Upper lobe of left lung (tissue), 6 donors: ENCODE measurements at regions not wholly inside any gene's neighbourhood (a gene's known extent, or its start where the extent isn't known, plus 50 kb on each side); places are given as distances from the start of the nearest gene placed in this dataset.

Experiments used
- ATAC-seq, 2 donors: fragments of 200-7000 bp; cut with Tn5 transposase; one replicate each; pipeline ENCODE4 v1.9.1; 2022; ENCODE audit warnings: mild to moderate bottlenecking in 2 of 2, moderate library complexity in 2 of 2; ENCODE audit not compliant: low FRiP score in 2 of 2
- DNase-seq, 2 donors: peaks; one replicate each; pipeline ENCODE4 v3.0.0-alpha.2; 2019 to 2020
- H3K27ac ChIP-seq, 4 donors: fragments of 200-600 bp; sonication (generic); one replicate each; pipeline ENCODE4 v1.5.1; 2016 to 2019
- H3K27me3 ChIP-seq, 4 donors: fragments of 200-600 bp; sonication (generic); one replicate each; pipeline ENCODE4 v1.5.1; 2017 to 2019
- H3K36me3 ChIP-seq, 4 donors: fragments of 200-600 bp; sonication (generic); one replicate each; pipeline ENCODE4 v1.5.1; 2016 to 2019
- H3K4me1 ChIP-seq, 4 donors: fragments of 200-600 bp; sonication (generic); one replicate each; pipeline ENCODE4 v1.5.1; 2018 to 2019
- H3K4me3 ChIP-seq, 4 donors: fragments of 200-600 bp; sonication (generic); one replicate each; pipeline ENCODE4 v1.5.1; 2017 to 2019; ENCODE audit warnings: mild to moderate bottlenecking in 2 of 4, moderate library complexity in 1 of 4
- H3K9me3 ChIP-seq, 4 donors: fragments of 200-600 bp; sonication (generic); one replicate each; pipeline ENCODE4 v1.5.1; 2018 to 2019
- CTCF ChIP-seq, 6 experiments: fragments of 450-650 bp in 4 of 6; fragments of 200-600 bp in 2 of 6; sonication (generic) in 2 of 6; IDR thresholded peaks; one replicate each; pipeline ENCODE4 v1.5.1; 2016 to 2019; ENCODE audit warnings: antibody characterized with exemption in 6 of 6
- EP300 ChIP-seq, 4 donors: sonication (generic); formaldehyde crosslinking; IDR thresholded peaks; one replicate each; pipeline ENCODE4 v1.5.1; 2017; ENCODE audit warnings: antibody characterized with exemption in 4 of 4, control low read depth in 2 of 4
- POLR2A ChIP-seq, 4 donors: fragments of 450-650 bp; IDR thresholded peaks; one replicate each; pipeline ENCODE4 v1.5.1; 2016 to 2017; ENCODE audit warnings: antibody characterized with exemption in 4 of 4, mild to moderate bottlenecking in 2 of 4
- POLR2AphosphoS5 ChIP-seq, 2 donors: sonication (generic); formaldehyde crosslinking; IDR thresholded peaks; one replicate each; pipeline ENCODE4 v1.5.1; 2017; ENCODE audit warnings: antibody characterized with exemption in 2 of 2
- WGBS, 2 donors: methylation state at CpG; one replicate each; pipeline ENCODE4 v1.1.5; 2017 to 2018; 5-methylcytosine and 5-hydroxymethylcytosine counted together
- donor health status: DM: no; HTN: no; CAD: no; lungs with moderate emphysema.
- donor health status: DM: no; HTN: yes; CAD: no; lungs with severe emphysema.

GRCh38 chr9:135336722-135337527, 142.7 kb upstream of the PPP1R26 start:
- Histone ChIP-seq H3K4me3 (no peak overlapping the region), H3K27me3 (no peaks in the 10 kb centered on the region), H3K27ac (no peak overlapping the region), H3K4me1 (peaks cover 0 to 8% (median 3%) of the 10 kb centered on the region in 4 donors), H3K9me3 (no peaks in the 10 kb centered on the region), H3K36me3 (no peaks in the 10 kb centered on the region)
- DNase-seq (peak; percentile 18 to 27), ATAC-seq (no peak)
- WGBS, 2 donors: 85 to 87% methylated on average over 23 of the region's 23 CpGs
- TF ChIP-seq CTCF (IDR thresholded peaks at IDR 0.05) (no peak), POLR2AphosphoS5 (IDR thresholded peaks at IDR 0.05) (no peak), POLR2A (IDR thresholded peaks at IDR 0.05) (no peak), EP300 (IDR thresholded peaks at IDR 0.05) (no peak)

GRCh38 chr9:135338546-135338945, 141.0 kb upstream of the PPP1R26 start:
- H3K27me3 ChIP-seq: no peaks in the 10 kb centered on the region

GRCh38 chr9:135339378-135339973, 140.1 kb upstream of the PPP1R26 start:
- 74 to 76% methylated on average over 12 to 17 of the region's 17 CpGs for WGBS, 2 donors
- Histone ChIP-seq H3K27ac (no peak overlapping the region), H3K4me1 (peaks cover 0 to 8% (median 3%) of the 10 kb centered on the region in 4 donors), H3K9me3 (no peaks in the 10 kb centered on the region), H3K4me3 (no peak overlapping the region), H3K36me3 (no peaks in the 10 kb centered on the region), H3K27me3 (no peaks in the 10 kb centered on the region)
- no peak for ATAC-seq
- no peak for TF ChIP-seq POLR2AphosphoS5 (IDR thresholded peaks at IDR 0.05)
- no peak for TF ChIP-seq EP300 (IDR thresholded peaks at IDR 0.05)
- no peak for TF ChIP-seq CTCF (IDR thresholded peaks at IDR 0.05)
- TF ChIP-seq POLR2A (IDR thresholded peaks at IDR 0.05): no peak
- peak; percentile 15 to 54 for DNase-seq

More at GRCh38 chr9:135338546-135338945, 141.0 kb upstream of the PPP1R26 start:
- 90 to 98% methylated on average over 9 to 14 of the region's 14 CpGs for WGBS, 2 donors
- no peak for TF ChIP-seq CTCF (IDR thresholded peaks at IDR 0.05)
- no peak for TF ChIP-seq EP300 (IDR thresholded peaks at IDR 0.05)
- no peak for TF ChIP-seq POLR2A (IDR thresholded peaks at IDR 0.05)
- TF ChIP-seq POLR2AphosphoS5 (IDR thresholded peaks at IDR 0.05): no peak
- H3K9me3 ChIP-seq: no peaks in the 10 kb centered on the region
- H3K27ac ChIP-seq: no peak overlapping the region
- no peaks in the 10 kb centered on the region for H3K36me3 ChIP-seq
- DNase-seq: peak; percentile 13 to 38
- peaks cover 0 to 8% (median 3%) of the 10 kb centered on the region in 4 donors for H3K4me1 ChIP-seq
- ATAC-seq: no peak
- H3K4me3 ChIP-seq: no peak overlapping the region

DNA sequence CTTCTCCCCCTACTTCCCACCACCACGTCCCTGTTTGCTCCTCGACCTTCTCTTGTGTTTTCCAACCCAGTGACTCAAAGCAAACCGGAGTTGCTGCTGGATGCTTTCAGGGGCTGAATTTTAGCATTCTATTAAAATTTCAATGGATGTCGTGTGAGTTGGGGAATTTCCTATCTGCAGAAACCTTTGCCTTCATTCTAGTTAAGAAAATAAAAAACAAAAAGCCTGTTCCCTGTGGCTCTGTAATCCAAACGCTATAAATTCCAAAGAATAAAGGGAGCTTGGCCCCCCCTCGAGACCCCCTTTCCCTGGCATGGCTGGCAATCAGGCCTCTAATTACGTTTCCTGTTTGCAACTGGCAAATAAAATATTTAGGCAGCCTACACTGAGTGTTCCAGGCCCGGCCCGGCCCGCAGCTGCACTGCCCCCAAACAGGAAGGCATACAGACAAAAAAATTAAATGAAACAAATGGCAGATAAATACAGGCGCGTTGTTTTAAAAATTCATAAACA, 139.4 kb upstream of the PPP1R26 start:
- Histone ChIP-seq H3K27me3 (no peaks in the 10 kb centered on the region), H3K9me3 (no peaks in the 10 kb centered on the region), H3K4me1 (peaks cover 0 to 8% (median 3%) of the 10 kb centered on the region in 4 donors), H3K27ac (no peak overlapping the region), H3K4me3 (no peak overlapping the region), H3K36me3 (no peaks in the 10 kb centered on the region)
- no peak for TF ChIP-seq POLR2A (IDR thresholded peaks at IDR 0.05)
- TF ChIP-seq CTCF (IDR thresholded peaks at IDR 0.05): no peak
- no peak for TF ChIP-seq POLR2AphosphoS5 (IDR thresholded peaks at IDR 0.05)
- TF ChIP-seq EP300 (IDR thresholded peaks at IDR 0.05): no peak
- 14 to 23% methylated on average over 12 of the region's 12 CpGs for WGBS, 2 donors
- no peak for ATAC-seq
- DNase-seq: peak in 1 of 2 donors; percentile 47
